HEK293T (cell line): ENCODE measurements at regions not wholly inside any gene's neighbourhood (a gene's known extent, or its start where the extent isn't known, plus 50 kb on each side); places are given as distances from the start of the nearest gene placed in this dataset.

Source experiments
- CTCF ChIA-PET: fragments of 350-600 bp; formaldehyde crosslinking; extraction: SDS; loops from one replicate; lab custom pipeline; 2021; ENCODE audit warnings: antibody characterized with exemption, inconsistent platforms; lab: Yijun Ruan, JAX
- POLR2A ChIA-PET: fragments of 350-600 bp; formaldehyde crosslinking; extraction: SDS; loops from one replicate; lab custom pipeline; 2020; ENCODE audit warnings: antibody characterized with exemption, inconsistent platforms; lab: Yijun Ruan, JAX
- DNase-seq: peaks from one replicate; pipeline ENCODE4 v3.0.0; 2012; ENCODE audit warnings: mixed read lengths; ENCODE audit errors: extremely low spot score
- ARNT ChIP-seq: fragments of 450-650 bp; IDR thresholded peaks from 2 replicates; pipeline ENCODE4 v1.6.1; 2017; ENCODE audit warnings: mild to moderate bottlenecking
- BHLHE40 ChIP-seq: fragments of 450-650 bp; IDR thresholded peaks from 2 replicates; pipeline ENCODE4 v1.6.1; 2016; ENCODE audit warnings: mild to moderate bottlenecking, moderate library complexity, borderline replicate concordance
- CTBP1 ChIP-seq: fragments of 450-650 bp; IDR thresholded peaks from 2 replicates; pipeline ENCODE4 v1.6.1; 2016; ENCODE audit warnings: borderline replicate concordance
- ELF4 ChIP-seq: fragments of 450-650 bp; IDR thresholded peaks from 2 replicates; pipeline ENCODE4 v1.6.1; 2017; ENCODE audit warnings: antibody characterized with exemption
- FOXA1 ChIP-seq: fragments of 450-650 bp; IDR thresholded peaks from 2 replicates; pipeline ENCODE4 v1.6.1; 2016; ENCODE audit warnings: mild to moderate bottlenecking
- FOXK2 ChIP-seq: fragments of 450-650 bp; IDR thresholded peaks from 2 replicates; pipeline ENCODE4 v1.6.1; 2016; ENCODE audit warnings: mild to moderate bottlenecking
- FOXM1 ChIP-seq: fragments of 450-650 bp; IDR thresholded peaks from 2 replicates; pipeline ENCODE4 v1.6.1; 2017; ENCODE audit warnings: mild to moderate bottlenecking, borderline replicate concordance
- HDGF ChIP-seq: fragments of 450-650 bp; IDR thresholded peaks from 2 replicates; pipeline ENCODE4 v1.6.1; 2017; ENCODE audit warnings: antibody characterized with exemption, borderline replicate concordance
- L3MBTL2 ChIP-seq: fragments of 450-650 bp; conservative IDR thresholded peaks from 2 replicates; pipeline ENCODE4 v1.6.1; 2016; ENCODE audit warnings: mild to moderate bottlenecking
- LEF1 ChIP-seq: fragments of 450-650 bp; IDR thresholded peaks from 2 replicates; pipeline ENCODE4 v1.6.1; 2017; ENCODE audit warnings: mild to moderate bottlenecking, borderline replicate concordance
- NFRKB ChIP-seq: fragments of 450-650 bp; IDR thresholded peaks from 2 replicates; pipeline ENCODE4 v1.6.1; 2016; ENCODE audit warnings: mild to moderate bottlenecking, moderate library complexity
- PKNOX1 ChIP-seq: fragments of 450-650 bp; IDR thresholded peaks from 2 replicates; pipeline ENCODE4 v1.6.1; 2016
- SP1 ChIP-seq: fragments of 450-650 bp; IDR thresholded peaks from 2 replicates; pipeline ENCODE4 v1.6.1; 2017
- SUZ12 ChIP-seq: fragments of 450-650 bp; IDR thresholded peaks from 2 replicates; pipeline ENCODE4 v1.6.1; 2016; ENCODE audit warnings: mild to moderate bottlenecking
- TARDBP ChIP-seq: fragments of 450-650 bp; IDR thresholded peaks from 2 replicates; pipeline ENCODE4 v1.6.1; 2016
- ZNF384 ChIP-seq: fragments of 450-650 bp; IDR thresholded peaks from 2 replicates; pipeline ENCODE4 v1.6.1; 2016

- TF ChIP-seq SUZ12, result no peak
- ChIA-PET CTCF (interaction anchor here (0.8 kb wide), 1 partner anchor 544 kb away, joined by 3 read pairs; no protein-coding TSS in a partner anchor), POLR2A (no interaction called here)
- no peak for DNase-seq
Observed at GRCh38 chr10:129259128-129259815, 207.8 kb upstream of the MGMT start.

GRCh38 chr10:129272176-129272575 lies 194.9 kb upstream of the MGMT start:
- CTCF ChIA-PET, result no interaction called here
- DNase-seq, result no peak
- no peak for TF ChIP-seq SUZ12
- TF ChIP-seq L3MBTL2, result no peak
- no peak for TF ChIP-seq SP1
- no peak for TF ChIP-seq NFRKB
- no peak for TF ChIP-seq ZNF384
- POLR2A ChIA-PET, result no interaction called here

- no peak for DNase-seq
- ChIA-PET CTCF (no interaction called here), POLR2A (no interaction called here)
- no peak for TF ChIP-seq SUZ12
- TF ChIP-seq HDGF, result no peak
- no peak for TF ChIP-seq LEF1
Observed at GRCh38 chr10:129272866-129273650, 194.0 kb upstream of the MGMT start.

- POLR2A ChIA-PET, result no interaction called here
- CTCF ChIA-PET, result no interaction called here
- no peak for TF ChIP-seq TARDBP
- TF ChIP-seq SP1, result no peak
- TF ChIP-seq ELF4, result no peak
- TF ChIP-seq FOXM1, result no peak
- DNase-seq, result no peak
Observed at GRCh38 chr10:129273860-129274259, 193.2 kb upstream of the MGMT start.

GRCh38 chr10:129274748-129275474 lies 192.1 kb upstream of the MGMT start:
- ChIA-PET CTCF (no interaction called here), POLR2A (no interaction called here)
- TF ChIP-seq LEF1 (no peak), PKNOX1 (no peak), TARDBP (no peak)
- no peak for DNase-seq

- ChIA-PET POLR2A (no interaction called here), CTCF (no interaction called here)
- no peak for DNase-seq
- no peak for TF ChIP-seq SP1
- no peak for TF ChIP-seq CTBP1
- no peak for TF ChIP-seq LEF1
Observed at GRCh38 chr10:129275886-129276285, 191.2 kb upstream of the MGMT start.

GRCh38 chr10:129277084-129277483 lies 190.0 kb upstream of the MGMT start:
- ChIA-PET CTCF (no interaction called here), POLR2A (no interaction called here)
- TF ChIP-seq ARNT (no peak), NFRKB (no peak), ELF4 (no peak), HDGF (no peak), FOXA1 (no peak), PKNOX1 (no peak), ZNF384 (no peak), LEF1 (no peak), FOXM1 (no peak), TARDBP (no peak), L3MBTL2 (no peak), BHLHE40 (no peak), CTBP1 (no peak), SUZ12 (no peak)
- no peak for DNase-seq

- TF ChIP-seq FOXK2, result no peak
- TF ChIP-seq HDGF, result no peak
- no peak for TF ChIP-seq ZNF384
- no peak for TF ChIP-seq FOXA1
- no peak for TF ChIP-seq CTBP1
- no peak for TF ChIP-seq BHLHE40
- no peak for TF ChIP-seq FOXM1
- no peak for TF ChIP-seq NFRKB
- TF ChIP-seq ARNT, result no peak
- TF ChIP-seq PKNOX1, result no peak
- TF ChIP-seq TARDBP, result no peak
- DNase-seq, result no peak
- POLR2A ChIA-PET, result no interaction called here
- CTCF ChIA-PET, result no interaction called here
Observed at GRCh38 chr10:129277841-129278240, 189.2 kb upstream of the MGMT start.
